Colonic mucosa (tissue), 4 donors: ENCODE measurements at regions not wholly inside any gene's neighbourhood (a gene's known extent, or its start where the extent isn't known, plus 50 kb on each side); places are given as distances from the start of the nearest gene placed in this dataset.

ENCODE experiments used
- DNase-seq: peaks from one replicate; pipeline ENCODE4 v3.0.0-alpha.2; 2020
- H3K27ac ChIP-seq: fragments of 200-600 bp; one replicate; pipeline ENCODE4 v1.8.0; 2021
- H3K27me3 ChIP-seq: fragments of 200-600 bp; one replicate; pipeline ENCODE4 v1.8.0; 2021
- H3K36me3 ChIP-seq: fragments of 200-600 bp; one replicate; pipeline ENCODE4 v1.8.0; 2021
- H3K4me1 ChIP-seq: fragments of 200-600 bp; one replicate; pipeline ENCODE4 v1.8.0; 2021; ENCODE audit warnings: mild to moderate bottlenecking
- H3K4me3 ChIP-seq: fragments of 200-600 bp; one replicate; pipeline ENCODE4 v1.8.0; 2021
- H3K9ac ChIP-seq, 2 donors: one replicate each; pipeline ENCODE4 v1.7.0; 2013; ENCODE audit warnings: control low read depth in 2 of 2, low read depth in 2 of 2, low read length in 2 of 2
- H3K9me3 ChIP-seq: fragments of 200-600 bp; one replicate; pipeline ENCODE4 v1.8.0; 2021
- intact Hi-C: fragments of 100-400 bp; cut with DNase I; formaldehyde crosslinking; loops from one replicate; pipeline ENCODE4 v1.14.1; 2022
- TF ChIP-seq, protein P1 (sequence below): fragments of 200-600 bp; IDR thresholded peaks from one replicate; pipeline ENCODE4 v1.8.0; 2022; ENCODE audit warnings: antibody characterized with exemption, mild to moderate bottlenecking
- donor health status: healthy.
- donor health status: DM: no; HTN: no; CAD: no.
- donor health status: DM: no; HTN: no; CAD: no.

DNA sequence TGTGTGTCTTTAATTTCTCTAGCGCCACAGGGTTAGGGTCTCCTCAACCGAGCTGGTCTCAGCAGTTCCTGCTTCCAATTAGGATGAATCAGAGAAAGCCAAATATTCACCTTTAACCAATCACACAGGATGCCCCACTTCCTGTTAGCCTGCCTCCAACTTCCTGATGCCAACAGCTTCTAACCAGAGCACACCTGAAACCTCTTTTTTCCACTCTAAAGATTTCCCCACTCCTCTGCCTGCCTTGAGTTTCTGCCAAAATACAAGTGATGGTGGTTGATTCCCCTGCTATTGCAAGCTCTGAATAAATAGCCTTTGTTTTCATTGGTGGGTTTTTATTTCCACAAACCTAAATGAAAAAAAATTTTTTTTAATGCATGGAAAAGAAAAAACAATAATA lies 144.7 kb upstream of the UST start:
- intact Hi-C loops, result no loop called here
- TF ChIP-seq, protein P1, sequence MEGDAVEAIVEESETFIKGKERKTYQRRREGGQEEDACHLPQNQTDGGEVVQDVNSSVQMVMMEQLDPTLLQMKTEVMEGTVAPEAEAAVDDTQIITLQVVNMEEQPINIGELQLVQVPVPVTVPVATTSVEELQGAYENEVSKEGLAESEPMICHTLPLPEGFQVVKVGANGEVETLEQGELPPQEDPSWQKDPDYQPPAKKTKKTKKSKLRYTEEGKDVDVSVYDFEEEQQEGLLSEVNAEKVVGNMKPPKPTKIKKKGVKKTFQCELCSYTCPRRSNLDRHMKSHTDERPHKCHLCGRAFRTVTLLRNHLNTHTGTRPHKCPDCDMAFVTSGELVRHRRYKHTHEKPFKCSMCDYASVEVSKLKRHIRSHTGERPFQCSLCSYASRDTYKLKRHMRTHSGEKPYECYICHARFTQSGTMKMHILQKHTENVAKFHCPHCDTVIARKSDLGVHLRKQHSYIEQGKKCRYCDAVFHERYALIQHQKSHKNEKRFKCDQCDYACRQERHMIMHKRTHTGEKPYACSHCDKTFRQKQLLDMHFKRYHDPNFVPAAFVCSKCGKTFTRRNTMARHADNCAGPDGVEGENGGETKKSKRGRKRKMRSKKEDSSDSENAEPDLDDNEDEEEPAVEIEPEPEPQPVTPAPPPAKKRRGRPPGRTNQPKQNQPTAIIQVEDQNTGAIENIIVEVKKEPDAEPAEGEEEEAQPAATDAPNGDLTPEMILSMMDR, result no peak
- DNase-seq, result no peak
- H3K9ac ChIP-seq, result no peak overlapping the region
- H3K9me3 ChIP-seq, result no peaks in the 10 kb centered on the region
- H3K27me3 ChIP-seq, result no peaks in the 10 kb centered on the region
- no peak overlapping the region for H3K27ac ChIP-seq
- no peaks in the 10 kb centered on the region for H3K4me1 ChIP-seq
- H3K4me3 ChIP-seq, result no peak overlapping the region
- H3K36me3 ChIP-seq, result no peaks in the 10 kb centered on the region

DNA sequence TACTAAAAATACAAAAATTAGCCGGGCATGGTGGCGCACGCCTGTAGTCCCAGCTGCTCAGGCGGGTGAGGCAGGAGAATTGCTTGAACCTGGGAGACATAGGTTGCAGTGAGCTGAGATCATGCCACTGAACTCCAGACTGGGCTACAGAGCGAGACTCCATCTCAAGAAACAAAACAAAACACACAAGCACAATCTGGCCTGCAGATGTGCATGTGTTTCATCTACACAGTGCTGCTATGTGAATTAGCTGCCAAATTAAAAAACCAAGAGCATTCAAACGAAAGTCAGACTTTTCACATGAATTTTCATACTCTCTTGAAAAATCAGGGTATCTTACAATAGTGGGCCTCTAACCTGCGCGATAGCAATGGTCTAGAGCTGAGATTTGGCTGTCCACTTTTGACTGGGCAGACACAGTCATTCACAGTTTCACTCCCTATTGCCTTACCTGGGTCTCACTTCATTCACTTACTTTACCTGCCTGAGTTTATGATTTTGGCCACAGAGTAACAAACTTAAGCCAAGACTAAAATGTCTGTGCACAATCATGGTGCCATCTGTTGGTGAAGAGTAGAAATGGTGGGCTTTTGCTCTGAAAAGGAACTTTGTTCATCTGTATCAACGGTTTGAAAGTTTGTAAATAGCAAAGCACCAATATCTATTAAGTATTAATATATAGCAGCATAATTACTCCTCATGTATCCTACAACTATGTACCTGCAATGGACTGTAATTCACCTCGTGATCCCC lies 138.5 kb upstream of the UST start:
- no peak overlapping the region for H3K9ac ChIP-seq
- no peaks in the 10 kb centered on the region for H3K36me3 ChIP-seq
- no peaks in the 10 kb centered on the region for H3K9me3 ChIP-seq
- intact Hi-C loops, result no loop called here
- no peak overlapping the region for H3K27ac ChIP-seq
- no peaks in the 10 kb centered on the region for H3K27me3 ChIP-seq
- TF ChIP-seq, protein P1, result no peak
- H3K4me3 ChIP-seq, result no peak overlapping the region
- no peaks in the 10 kb centered on the region for H3K4me1 ChIP-seq
- DNase-seq, result no peak

DNA sequence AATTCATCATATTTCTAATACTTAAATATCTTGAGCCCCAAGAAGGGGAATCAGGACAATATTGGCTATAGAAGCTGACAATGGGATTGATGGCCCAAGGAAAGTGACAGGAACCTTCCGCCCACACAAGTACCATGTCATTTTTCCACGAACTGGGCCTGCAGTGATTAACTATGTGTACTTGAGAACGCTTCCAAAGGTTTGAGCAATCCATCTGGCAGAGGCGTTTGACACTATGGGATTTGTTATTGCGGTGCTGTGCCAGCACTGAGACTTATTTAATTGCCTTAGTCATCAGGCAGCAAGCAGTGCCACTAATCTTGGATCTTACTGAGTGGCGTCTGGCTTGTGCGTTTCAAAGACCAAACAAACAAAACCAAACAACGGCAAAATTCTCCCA lies 135.6 kb upstream of the UST start:
- DNase-seq, result peak; percentile 41
- Histone ChIP-seq H3K27me3 (no peaks in the 10 kb centered on the region), H3K9ac (no peak overlapping the region), H3K4me1 (no peaks in the 10 kb centered on the region), H3K4me3 (no peak overlapping the region), H3K27ac (no peak overlapping the region), H3K36me3 (no peaks in the 10 kb centered on the region), H3K9me3 (no peaks in the 10 kb centered on the region)
- intact Hi-C loops, result no loop called here
- TF ChIP-seq, protein P1, result no peak

DNA sequence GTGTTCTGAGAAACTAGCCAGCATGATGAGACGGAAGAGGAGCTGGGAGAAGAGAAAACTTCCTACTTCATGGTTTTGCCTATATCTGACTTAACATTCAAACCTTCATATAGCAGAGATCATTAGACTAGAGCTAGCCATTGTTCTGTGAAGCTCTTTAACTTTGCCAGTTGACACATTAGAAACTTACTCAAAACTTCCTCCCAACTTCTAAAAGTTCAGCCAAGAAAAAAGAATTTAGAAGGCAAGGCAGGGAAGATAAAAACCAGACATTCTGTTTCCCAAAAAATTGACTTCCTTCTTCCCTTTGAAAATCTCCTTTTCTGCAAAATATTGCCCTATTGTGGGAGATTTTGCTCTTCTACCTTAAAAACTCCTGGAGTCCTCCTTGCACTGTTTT lies 134.8 kb upstream of the UST start:
- Histone ChIP-seq H3K36me3 (no peaks in the 10 kb centered on the region), H3K9me3 (no peaks in the 10 kb centered on the region), H3K4me3 (no peak overlapping the region), H3K4me1 (no peaks in the 10 kb centered on the region), H3K9ac (no peak overlapping the region), H3K27ac (no peak overlapping the region), H3K27me3 (no peaks in the 10 kb centered on the region)
- intact Hi-C loops, result no loop called here
- TF ChIP-seq, protein P1, result no peak
- DNase-seq, result no peak

DNA sequence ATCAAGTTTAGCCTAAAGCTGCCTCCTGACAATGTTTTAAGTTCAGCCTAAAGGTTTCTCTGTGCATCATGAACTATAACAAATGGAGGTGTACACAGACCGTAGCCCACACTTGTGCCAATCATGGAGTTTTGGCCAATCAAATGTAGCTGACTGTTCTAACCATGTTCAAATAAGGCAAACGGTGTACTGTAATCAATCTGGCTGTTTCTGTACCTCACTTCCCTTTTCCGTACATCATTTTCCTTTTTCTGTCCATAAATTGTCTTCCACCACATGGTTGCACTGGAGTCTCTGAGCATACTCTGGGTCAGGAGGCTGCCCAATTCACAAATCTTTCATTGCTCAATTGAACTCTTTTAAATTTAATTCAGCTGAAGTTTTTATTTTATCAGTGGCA lies 132.2 kb upstream of the UST start:
- intact Hi-C loops, result no loop called here
- no peak for DNase-seq
- Histone ChIP-seq H3K27me3 (no peaks in the 10 kb centered on the region), H3K4me1 (no peaks in the 10 kb centered on the region), H3K9ac (no peak overlapping the region), H3K36me3 (no peaks in the 10 kb centered on the region), H3K4me3 (no peak overlapping the region), H3K27ac (no peak overlapping the region), H3K9me3 (no peaks in the 10 kb centered on the region)
- TF ChIP-seq, protein P1, result no peak
